ENCODE measurements at regions not wholly inside any gene's neighbourhood (a gene's known extent, or its start where the extent isn't known, plus 50 kb on each side); places are given as distances from the start of the nearest gene placed in this dataset.

DNA sequence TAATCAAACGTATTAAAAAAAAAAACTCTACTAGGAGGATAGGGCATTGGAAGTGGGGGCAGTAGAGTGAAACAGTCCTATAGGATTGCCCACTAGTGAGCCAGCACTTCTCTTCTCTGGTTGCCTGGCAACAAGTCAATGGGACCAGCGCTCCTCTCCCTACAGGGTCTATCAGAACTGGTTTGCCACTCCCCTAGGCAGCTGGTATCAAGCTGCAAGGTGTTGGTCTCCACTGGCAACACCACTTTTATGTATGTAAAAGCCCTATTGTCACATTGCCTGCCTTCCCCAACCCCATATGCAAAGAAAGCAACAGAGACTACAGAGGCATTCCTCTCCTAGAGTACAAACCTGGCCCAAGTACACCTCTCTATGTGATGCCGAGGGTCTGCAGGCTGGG, 166.9 kb upstream of the MCHR2 start:
- no peak overlapping the region for H3K4me3 ChIP-seq
- no peak overlapping the region for H3K27ac ChIP-seq

GRCh38 chr6:100155141-100155540, 161.1 kb upstream of the MCHR2 start:
- Histone ChIP-seq H3K4me3 (no peak overlapping the region), H3K27ac (no peak overlapping the region)

GRCh38 chr6:100153636-100154275, 159.7 kb upstream of the MCHR2 start:
- Histone ChIP-seq H3K27ac (no peak overlapping the region), H3K4me3 (no peak overlapping the region)

DNA sequence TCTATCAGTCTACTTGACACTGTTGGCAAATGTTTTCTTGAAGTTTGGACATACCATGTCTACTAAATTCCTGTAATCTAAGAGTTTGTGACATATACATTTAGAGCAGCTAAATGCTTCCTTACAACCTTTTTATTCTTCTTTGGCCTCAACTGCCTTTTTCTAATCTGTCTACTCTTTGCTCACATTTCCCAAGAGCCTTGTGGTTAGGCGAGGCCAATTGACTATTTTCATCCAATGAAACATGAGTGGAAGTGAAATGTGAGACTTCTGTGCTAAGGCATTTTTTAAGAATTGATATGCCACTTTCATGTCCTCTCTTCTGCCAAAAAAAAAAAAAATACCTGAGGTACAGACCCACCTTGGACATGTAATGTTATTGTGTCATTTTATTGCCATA, 158.2 kb upstream of the MCHR2 start:
- no peak overlapping the region for H3K4me3 ChIP-seq
- no peak overlapping the region for H3K27ac ChIP-seq

GRCh38 chr6:100144991-100145390, 151.0 kb upstream of the MCHR2 start:
- no peak overlapping the region for H3K4me3 ChIP-seq
- no peak overlapping the region for H3K27ac ChIP-seq

DNA sequence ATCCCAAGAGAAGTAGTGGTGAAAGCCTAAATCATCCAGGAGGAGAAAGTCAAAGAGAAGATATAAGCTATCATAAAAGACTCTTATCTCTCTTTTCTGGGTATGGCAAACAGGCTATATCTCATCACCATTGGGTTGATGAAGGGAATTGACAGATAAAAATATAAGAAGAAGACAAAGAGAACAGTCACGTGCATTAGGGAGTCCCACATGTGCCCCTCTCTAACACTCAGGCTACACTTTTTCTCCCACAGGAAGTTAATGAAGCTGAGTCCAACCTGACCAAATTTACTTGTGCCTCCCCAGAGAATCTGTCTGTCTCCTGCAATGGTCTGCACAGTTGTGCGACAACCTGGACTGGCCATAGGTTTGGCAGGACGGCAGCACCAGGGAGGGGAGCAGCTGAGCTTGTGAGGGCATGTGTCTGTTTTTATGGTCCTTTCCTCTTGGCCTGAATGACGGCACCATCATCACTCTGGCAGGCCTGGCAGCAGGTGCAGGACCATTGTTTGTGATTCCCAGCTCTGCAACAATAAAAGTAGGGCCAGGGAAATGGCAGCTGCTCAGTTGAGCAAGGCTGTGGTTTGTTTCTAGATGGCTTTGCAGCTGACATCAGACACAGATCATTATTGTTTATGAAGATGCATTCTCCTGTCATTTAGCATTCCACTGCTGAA, 144.5 kb upstream of the MCHR2 start:
- Histone ChIP-seq H3K27ac (no peak overlapping the region), H3K4me3 (no peak overlapping the region)

DNA sequence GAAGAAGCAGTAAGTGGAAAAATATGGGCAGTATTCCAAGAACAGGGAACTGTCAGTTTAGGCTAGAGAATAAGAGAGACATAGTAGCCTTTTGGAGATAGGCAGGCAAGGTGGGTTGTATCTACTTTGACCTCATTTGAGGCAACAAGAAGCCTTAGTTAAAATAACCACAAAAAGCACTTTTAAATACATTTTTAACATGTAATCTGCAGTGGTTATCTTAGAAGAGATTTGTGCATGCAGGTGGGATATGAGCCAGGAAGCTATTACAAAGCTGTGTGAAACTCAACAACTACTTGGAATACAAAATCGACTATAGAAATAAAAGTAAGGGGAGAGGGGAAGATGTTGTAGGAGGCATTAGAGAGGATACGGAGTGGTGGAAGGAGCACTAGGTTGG, 143.7 kb upstream of the MCHR2 start:
- no peak overlapping the region for H3K4me3 ChIP-seq
- H3K27ac ChIP-seq, result no peak overlapping the region

- Histone ChIP-seq H3K4me3 (no peak overlapping the region), H3K27ac (no peak overlapping the region)
Measured at GRCh38 chr6:100136590-100136989, 142.6 kb upstream of the MCHR2 start.

GRCh38 chr6:100135977-100136376, 142.0 kb upstream of the MCHR2 start:
- no peak overlapping the region for H3K4me3 ChIP-seq
- no peak overlapping the region for H3K27ac ChIP-seq

DNA sequence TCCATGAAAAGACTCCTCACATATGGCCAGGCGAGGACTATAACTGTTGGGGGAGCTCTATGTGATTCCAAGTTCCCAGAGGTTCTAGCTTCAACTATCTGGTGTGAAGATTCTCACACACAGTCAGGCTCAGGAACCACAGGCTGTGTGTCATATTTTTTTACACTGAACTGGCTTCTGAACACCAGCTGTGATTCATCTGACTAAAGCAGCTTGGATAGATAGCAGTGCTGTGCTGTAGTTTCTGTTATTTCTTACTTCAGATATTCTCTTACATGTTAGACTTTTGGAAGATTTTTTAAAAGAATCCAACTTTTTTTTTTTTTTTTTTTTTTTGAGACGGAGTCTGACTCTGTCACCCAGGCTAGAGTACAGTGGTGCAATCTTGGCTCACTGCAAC, 140.7 kb upstream of the MCHR2 start:
- H3K27ac ChIP-seq, result no peak overlapping the region
- no peak overlapping the region for H3K4me3 ChIP-seq

GRCh38 chr6:100134297-100134696, 140.3 kb upstream of the MCHR2 start:
- Histone ChIP-seq H3K4me3 (no peak overlapping the region), H3K27ac (no peak overlapping the region)

GRCh38 chr6:100132005-100132404, 138.0 kb upstream of the MCHR2 start:
- Histone ChIP-seq H3K4me3 (no peak overlapping the region), H3K27ac (no peak overlapping the region)

DNA sequence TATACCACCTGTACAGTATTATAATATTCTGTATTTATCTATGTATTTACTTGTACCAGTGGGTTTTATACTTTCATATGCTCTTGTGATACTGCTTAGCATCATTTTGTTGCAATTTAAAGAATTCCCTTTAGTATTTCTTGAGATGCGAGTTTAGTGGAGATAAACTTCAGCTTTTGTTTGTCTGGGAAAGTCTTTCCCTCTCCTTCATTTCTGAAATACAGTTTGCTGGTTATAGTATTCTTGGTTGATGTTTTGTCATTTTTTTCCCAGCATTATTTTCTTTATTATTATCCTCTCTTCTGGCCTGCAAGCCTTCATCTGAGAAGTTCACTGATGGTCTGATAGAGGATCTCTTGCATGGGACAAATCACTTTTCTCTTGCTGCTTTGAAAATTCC, 136.6 kb upstream of the MCHR2 start:
- H3K4me3 ChIP-seq, result no peak overlapping the region
- no peak overlapping the region for H3K27ac ChIP-seq

DNA sequence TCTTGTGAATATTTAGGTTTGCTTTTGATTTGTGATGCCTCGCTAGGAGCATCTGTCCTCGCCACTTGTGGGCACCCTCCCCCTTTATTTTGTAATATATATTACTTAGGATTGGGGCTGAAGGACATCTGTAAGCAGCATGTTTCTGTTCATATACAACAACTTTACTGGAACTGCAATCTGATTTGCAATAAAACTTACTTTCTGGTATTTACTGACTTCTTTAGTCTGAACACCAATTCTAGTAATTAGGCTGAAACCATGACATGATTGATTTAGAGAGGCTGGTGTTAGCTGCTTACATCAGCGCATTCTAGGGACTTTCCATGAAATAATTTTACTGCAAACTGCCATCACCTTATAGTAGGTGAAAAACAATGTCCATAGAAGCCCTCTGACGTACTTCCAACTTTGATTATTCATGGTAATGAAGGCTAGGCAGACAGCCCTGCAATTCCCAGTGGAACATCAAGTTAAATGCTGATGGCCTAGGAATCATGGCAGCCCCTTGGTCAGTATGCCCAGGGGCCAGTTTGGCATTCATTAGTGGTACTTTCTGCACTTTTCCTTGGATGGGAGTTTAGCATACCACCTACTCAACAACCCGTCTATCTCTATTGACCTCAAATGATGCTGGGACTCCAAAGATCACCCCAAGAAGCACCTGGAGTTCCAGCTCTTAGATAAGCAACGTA, 132.9 kb upstream of the MCHR2 start:
- no peak overlapping the region for H3K4me3 ChIP-seq
- H3K27ac ChIP-seq, result no peak overlapping the region

- H3K27ac ChIP-seq, result no peak overlapping the region
- no peak overlapping the region for H3K4me3 ChIP-seq
Measured at GRCh38 chr6:100121854-100122609, 128.0 kb upstream of the MCHR2 start.

DNA sequence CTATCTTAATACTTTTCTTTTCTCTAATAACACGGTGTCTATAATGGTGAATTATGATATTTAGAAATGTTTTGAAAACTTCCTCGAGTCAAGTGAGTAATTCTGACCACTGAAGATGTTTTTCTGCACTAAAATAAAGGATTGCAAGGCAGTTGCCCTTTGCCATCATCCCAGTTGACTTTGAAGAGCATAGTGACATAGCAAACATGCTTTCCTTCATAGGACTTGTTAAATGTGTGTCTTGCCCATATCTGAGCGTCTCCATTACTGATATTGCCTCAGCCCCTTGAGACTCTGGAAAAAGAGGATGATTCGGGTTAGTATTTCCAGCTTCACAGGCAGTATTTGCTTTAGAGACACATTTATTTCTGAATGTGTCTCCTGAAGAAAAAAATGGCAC, 125.2 kb upstream of the MCHR2 start:
- H3K4me3 ChIP-seq, result no peak overlapping the region

GRCh38 chr6:100118301-100118700, 124.3 kb upstream of the MCHR2 start:
- Histone ChIP-seq H3K27ac (no peak overlapping the region), H3K4me3 (no peak overlapping the region)

More for the DNA sequence above, 125.2 kb upstream of the MCHR2 start:
- no peak overlapping the region for H3K27ac ChIP-seq

DNA sequence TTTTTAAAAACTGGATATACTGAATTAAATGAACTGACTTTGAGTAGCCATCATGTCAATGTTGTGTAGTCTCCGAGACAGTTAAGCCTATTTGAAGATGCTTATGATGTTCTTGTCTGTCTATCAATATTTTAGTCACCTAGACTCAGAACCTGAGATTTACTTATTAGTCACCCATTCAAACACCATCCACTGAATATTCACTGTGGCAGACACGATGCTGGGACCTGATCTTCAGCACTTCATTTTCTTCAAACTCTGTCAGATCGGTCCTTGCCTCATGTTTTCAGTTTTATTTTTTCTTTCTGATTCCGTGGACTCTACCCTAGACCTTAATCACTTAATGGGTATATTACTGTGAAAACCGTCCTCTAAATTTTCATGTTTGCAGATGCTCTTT, 123.7 kb upstream of the MCHR2 start:
- Histone ChIP-seq H3K4me3 (no peak overlapping the region), H3K27ac (no peak overlapping the region)

GRCh38 chr6:100116411-100117194, 122.6 kb upstream of the MCHR2 start:
- no peak overlapping the region for H3K27ac ChIP-seq
- H3K4me3 ChIP-seq, result no peak overlapping the region

Measured in skin epidermis (tissue), 12 donors.